GM12878 (cell line): ENCODE measurements at regions not wholly inside any gene's neighbourhood (a gene's known extent, or its start where the extent isn't known, plus 50 kb on each side); places are given as distances from the start of the nearest gene placed in this dataset.

Experiments used
- ATAC-seq: fragments of 200-7000 bp; cut with Tn5 transposase; 3 replicates; pipeline ENCODE4 v1.9.1; 2020; ENCODE audit warnings: mild to moderate bottlenecking, moderate library complexity
- BruUV-seq: library from RNA; stranded (reverse); fragments of 400-500 nt; replicated peaks from 2 replicates; lab custom pipeline; 2021; lab: Mats Ljungman, UMichigan
- CTCF ChIA-PET: fragments of 300-600 bp; sonication (Branson Sonifier 250); formaldehyde crosslinking; extraction: SDS; loops from one replicate; lab custom pipeline; 2021; ENCODE audit warnings: inconsistent platforms; lab: Yijun Ruan, JAX
- POLR2A ChIA-PET: fragments of 350-600 bp; formaldehyde crosslinking; extraction: SDS; loops from one replicate; lab custom pipeline; 2021; ENCODE audit warnings: inconsistent platforms; lab: Charles Lee
- RAD21 ChIA-PET: fragments of 300-600 bp; sonication (Branson Sonifier 250); formaldehyde crosslinking; loops from one replicate; lab custom pipeline; 2023; ENCODE audit warnings: antibody characterized with exemption; ENCODE audit not compliant: unreplicated experiment; lab: Charles Lee
- SMC1A ChIA-PET: fragments of 300-600 bp; sonication (Branson Sonifier 250); formaldehyde crosslinking; loops from one replicate; lab custom pipeline; 2023; ENCODE audit not compliant: unreplicated experiment, uncharacterized antibody; lab: Charles Lee
- DNase-seq: peaks from one replicate; pipeline ENCODE4 v3.0.0-alpha.2; 2011; ENCODE audit warnings: low read depth, low spot score
- FAIRE-seq: peaks from 3 replicates; lab custom pipeline; 2011; peaks lifted over from hg19 to GRCh38; lab: Jason Lieb, UNC
- H2AFZ ChIP-seq: 2 replicates; pipeline ENCODE4 v1.6.0; 2011; ENCODE audit warnings: low read depth, low read length, control low read depth; ENCODE audit not compliant: control insufficient read depth
- H3K27ac ChIP-seq: 2 replicates; pipeline ENCODE4 v1.5.1; 2011; ENCODE audit warnings: control low read depth; ENCODE audit not compliant: control insufficient read depth, insufficient read depth
- H3K27me3 ChIP-seq, 2 experiments: replicated peaks in 1 of 2; 2 replicates each; pipeline versions ENCODE4 v1.6.0 to v1.6.1; 2011; ENCODE audit warnings: low read length in 1 of 2; ENCODE audit not compliant: control insufficient read depth in 2 of 2, insufficient read depth in 2 of 2
- H3K36me3 ChIP-seq, 2 experiments: 2 replicates each; pipeline ENCODE4 v1.5.1; 2011; ENCODE audit warnings: low read length in 1 of 2; ENCODE audit not compliant: control insufficient read depth in 2 of 2, insufficient read depth in 2 of 2
- H3K4me1 ChIP-seq: 2 replicates; pipeline ENCODE4 v1.6.1; 2011; ENCODE audit warnings: mild to moderate bottlenecking, low read length, moderate library complexity, mixed read lengths; ENCODE audit not compliant: control insufficient read depth, insufficient read depth
- H3K4me2 ChIP-seq: 2 replicates; pipeline ENCODE4 v1.6.0; 2011; ENCODE audit warnings: control low read depth; ENCODE audit not compliant: control insufficient read depth, insufficient read depth
- H3K4me3 ChIP-seq: fragments of 200-600 bp; sonication (generic); 2 replicates; pipeline ENCODE4 v1.5.1; 2016
- H3K79me2 ChIP-seq: 2 replicates; pipeline ENCODE4 v1.6.0; 2011; ENCODE audit warnings: low read length; ENCODE audit not compliant: control insufficient read depth, insufficient read depth
- H3K9ac ChIP-seq: 2 replicates; pipeline ENCODE4 v1.8.0; 2011; ENCODE audit warnings: low read length, control low read depth, mixed read lengths; ENCODE audit not compliant: control insufficient read depth, insufficient read depth
- H3K9me3 ChIP-seq: replicated peaks from 3 replicates; pipeline ENCODE4 v1.5.1; 2011; ENCODE audit warnings: mild to moderate bottlenecking, low read length; ENCODE audit not compliant: control insufficient read depth, insufficient read depth
- H4K20me1 ChIP-seq: 2 replicates; pipeline ENCODE4 v1.6.0; 2011; ENCODE audit not compliant: control insufficient read depth, insufficient read depth
- BACH1 ChIP-seq: fragments of 450-650 bp; IDR thresholded peaks from 2 replicates; pipeline ENCODE4 v1.6.1; 2017; ENCODE audit warnings: mild to moderate bottlenecking, borderline replicate concordance
- CBFB ChIP-seq: IDR thresholded peaks from 2 replicates; pipeline ENCODE4 v1.6.1; 2016; ENCODE audit warnings: antibody characterized with exemption, low read depth
- JUND ChIP-seq: IDR thresholded peaks from 2 replicates; pipeline ENCODE4 v1.6.1; 2012; ENCODE audit warnings: low read depth, mild to moderate bottlenecking, low read length, improper control_type of control experiment, moderate library complexity
- KAT2A ChIP-seq: conservative IDR thresholded peaks from 2 replicates; pipeline ENCODE4 v1.6.1; 2011; ENCODE audit warnings: low read depth, low read length; ENCODE audit not compliant: control insufficient read depth
- RUNX3 ChIP-seq: IDR thresholded peaks from 2 replicates; pipeline ENCODE4 v1.6.1; 2012; ENCODE audit warnings: low read length, inconsistent platforms
- SPI1 ChIP-seq: IDR thresholded peaks from 2 replicates; pipeline ENCODE4 v1.6.1; 2011; ENCODE audit warnings: low read depth, mild to moderate bottlenecking, low read length, moderate library complexity, borderline replicate concordance; ENCODE audit not compliant: insufficient read depth
- WGBS: methylation state at CpG from one replicate; pipeline ENCODE4 v1.1.6; 2016; ENCODE audit warnings: low lambda C conversion rate; ENCODE audit not compliant: insufficient replicate concordance, insufficient coverage; ENCODE audit errors: missing lambda C conversion rate; 5-methylcytosine and 5-hydroxymethylcytosine counted together
- in situ Hi-C: fragments of 300-500 bp; cut with MboI; formaldehyde crosslinking; loops from 9 replicates; pipeline ENCODE4 v1.14.3; 2018; ENCODE audit warnings: mixed read lengths
- intact Hi-C: fragments of 100-400 bp; cut with micrococcal nuclease; formaldehyde crosslinking; loops from one replicate; pipeline ENCODE4 v1.14.2; 2022; ENCODE audit not compliant: unreplicated experiment
- TF ChIP-seq, protein P1 (sequence below): fragments of 450-650 bp; IDR thresholded peaks from 2 replicates; pipeline ENCODE4 v1.6.1; 2016; ENCODE audit warnings: mild to moderate bottlenecking, moderate library complexity, borderline replicate concordance
- TF ChIP-seq, protein P2 (sequence below): fragments of 450-650 bp; formaldehyde crosslinking; IDR thresholded peaks from 2 replicates; pipeline ENCODE4 v1.4.0; 2022; ENCODE audit warnings: mild to moderate bottlenecking, moderate library complexity
- TF ChIP-seq, protein P3 (sequence below): IDR thresholded peaks from 2 replicates; pipeline ENCODE4 v1.6.1; 2011; ENCODE audit warnings: borderline replicate concordance, low read depth, mild to moderate bottlenecking, moderate library complexity, mixed read lengths, low read length; ENCODE audit not compliant: insufficient read depth; ENCODE audit errors: extremely low read length
- TF ChIP-seq, protein P4 (sequence below), 3 experiments: IDR thresholded peaks in 2 of 3; conservative IDR thresholded peaks in 1 of 3; 2 replicates each; pipeline ENCODE4 v1.5.1; 2011; ENCODE audit warnings: low read depth in 3 of 3, low read length in 3 of 3, mild to moderate bottlenecking in 3 of 3, control low read depth in 2 of 3, moderate library complexity in 2 of 3, inconsistent platforms in 1 of 3, mixed read lengths in 1 of 3; ENCODE audit not compliant: control insufficient read depth in 2 of 3, insufficient read depth in 1 of 3; ENCODE audit errors: extremely low read depth in 1 of 3
- TF ChIP-seq, protein P5 (sequence below): fragments of 450-650 bp; IDR thresholded peaks from 2 replicates; pipeline ENCODE4 v1.6.1; 2016; ENCODE audit warnings: mild to moderate bottlenecking

DNA sequence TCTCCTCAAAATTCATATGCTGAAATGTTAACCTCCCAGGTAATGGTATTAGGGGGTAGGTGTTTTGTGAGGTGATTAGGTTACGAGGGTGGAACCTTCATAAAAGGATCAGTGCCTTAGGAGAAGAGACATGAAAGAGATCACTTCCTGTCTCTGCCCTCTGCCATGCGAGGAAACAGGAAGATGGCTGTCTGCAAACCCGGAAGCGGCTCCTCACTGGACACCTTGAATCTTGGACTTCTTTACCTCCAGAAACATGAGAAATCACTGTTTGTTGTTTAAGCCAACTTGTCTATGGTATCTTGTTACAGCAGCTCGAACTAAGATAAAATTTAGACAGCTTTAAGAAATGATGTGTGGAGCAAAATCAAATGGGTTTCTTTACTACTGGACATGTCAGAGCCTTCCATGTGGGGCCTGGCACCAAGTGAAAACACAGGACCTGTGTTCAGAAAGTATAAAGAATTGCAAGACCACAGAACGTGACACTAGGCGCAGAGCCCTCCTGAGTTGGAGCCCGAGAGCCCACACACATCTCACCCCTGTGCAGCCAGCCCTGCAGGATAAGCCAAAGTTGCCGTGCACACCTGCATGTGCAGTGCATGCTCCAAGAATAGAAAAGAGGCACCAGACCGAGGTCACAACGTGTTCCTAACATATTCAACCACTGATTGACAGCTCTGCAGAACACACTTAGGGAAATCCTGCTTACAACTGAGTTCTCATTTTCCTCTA, 112.5 kb upstream of the UQCRFS1 start:
- no peak overlapping the region for H3K27ac ChIP-seq
- RAD21 ChIA-PET = no interaction called here
- TF ChIP-seq JUND = no peak
- TF ChIP-seq, protein P1, sequence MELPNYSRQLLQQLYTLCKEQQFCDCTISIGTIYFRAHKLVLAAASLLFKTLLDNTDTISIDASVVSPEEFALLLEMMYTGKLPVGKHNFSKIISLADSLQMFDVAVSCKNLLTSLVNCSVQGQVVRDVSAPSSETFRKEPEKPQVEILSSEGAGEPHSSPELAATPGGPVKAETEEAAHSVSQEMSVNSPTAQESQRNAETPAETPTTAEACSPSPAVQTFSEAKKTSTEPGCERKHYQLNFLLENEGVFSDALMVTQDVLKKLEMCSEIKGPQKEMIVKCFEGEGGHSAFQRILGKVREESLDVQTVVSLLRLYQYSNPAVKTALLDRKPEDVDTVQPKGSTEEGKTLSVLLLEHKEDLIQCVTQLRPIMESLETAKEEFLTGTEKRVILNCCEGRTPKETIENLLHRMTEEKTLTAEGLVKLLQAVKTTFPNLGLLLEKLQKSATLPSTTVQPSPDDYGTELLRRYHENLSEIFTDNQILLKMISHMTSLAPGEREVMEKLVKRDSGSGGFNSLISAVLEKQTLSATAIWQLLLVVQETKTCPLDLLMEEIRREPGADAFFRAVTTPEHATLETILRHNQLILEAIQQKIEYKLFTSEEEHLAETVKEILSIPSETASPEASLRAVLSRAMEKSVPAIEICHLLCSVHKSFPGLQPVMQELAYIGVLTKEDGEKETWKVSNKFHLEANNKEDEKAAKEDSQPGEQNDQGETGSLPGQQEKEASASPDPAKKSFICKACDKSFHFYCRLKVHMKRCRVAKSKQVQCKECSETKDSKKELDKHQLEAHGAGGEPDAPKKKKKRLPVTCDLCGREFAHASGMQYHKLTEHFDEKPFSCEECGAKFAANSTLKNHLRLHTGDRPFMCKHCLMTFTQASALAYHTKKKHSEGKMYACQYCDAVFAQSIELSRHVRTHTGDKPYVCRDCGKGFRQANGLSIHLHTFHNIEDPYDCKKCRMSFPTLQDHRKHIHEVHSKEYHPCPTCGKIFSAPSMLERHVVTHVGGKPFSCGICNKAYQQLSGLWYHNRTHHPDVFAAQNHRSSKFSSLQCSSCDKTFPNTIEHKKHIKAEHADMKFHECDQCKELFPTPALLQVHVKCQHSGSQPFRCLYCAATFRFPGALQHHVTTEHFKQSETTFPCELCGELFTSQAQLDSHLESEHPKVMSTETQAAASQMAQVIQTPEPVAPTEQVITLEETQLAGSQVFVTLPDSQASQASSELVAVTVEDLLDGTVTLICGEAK = no peak
- TF ChIP-seq, protein P2, sequence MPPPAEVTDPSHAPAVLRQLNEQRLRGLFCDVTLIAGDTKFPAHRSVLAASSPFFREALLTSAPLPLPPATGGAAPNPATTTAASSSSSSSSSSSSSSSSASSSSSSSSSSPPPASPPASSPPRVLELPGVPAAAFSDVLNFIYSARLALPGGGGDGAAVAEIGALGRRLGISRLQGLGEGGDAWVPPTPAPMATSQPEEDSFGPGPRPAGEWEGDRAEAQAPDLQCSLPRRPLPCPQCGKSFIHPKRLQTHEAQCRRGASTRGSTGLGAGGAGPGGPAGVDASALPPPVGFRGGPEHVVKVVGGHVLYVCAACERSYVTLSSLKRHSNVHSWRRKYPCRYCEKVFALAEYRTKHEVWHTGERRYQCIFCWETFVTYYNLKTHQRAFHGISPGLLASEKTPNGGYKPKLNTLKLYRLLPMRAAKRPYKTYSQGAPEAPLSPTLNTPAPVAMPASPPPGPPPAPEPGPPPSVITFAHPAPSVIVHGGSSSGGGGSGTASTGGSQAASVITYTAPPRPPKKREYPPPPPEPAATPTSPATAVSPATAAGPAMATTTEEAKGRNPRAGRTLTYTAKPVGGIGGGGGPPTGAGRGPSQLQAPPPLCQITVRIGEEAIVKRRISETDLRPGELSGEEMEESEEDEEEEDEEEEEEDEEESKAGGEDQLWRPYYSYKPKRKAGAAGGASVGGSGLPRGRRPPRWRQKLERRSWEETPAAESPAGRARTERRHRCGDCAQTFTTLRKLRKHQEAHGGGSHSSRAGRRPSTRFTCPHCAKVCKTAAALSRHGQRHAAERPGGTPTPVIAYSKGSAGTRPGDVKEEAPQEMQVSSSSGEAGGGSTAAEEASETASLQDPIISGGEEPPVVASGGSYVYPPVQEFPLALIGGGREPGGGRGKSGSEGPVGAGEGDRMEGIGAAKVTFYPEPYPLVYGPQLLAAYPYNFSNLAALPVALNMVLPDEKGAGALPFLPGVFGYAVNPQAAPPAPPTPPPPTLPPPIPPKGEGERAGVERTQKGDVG = no peak
- TF ChIP-seq, protein P3, sequence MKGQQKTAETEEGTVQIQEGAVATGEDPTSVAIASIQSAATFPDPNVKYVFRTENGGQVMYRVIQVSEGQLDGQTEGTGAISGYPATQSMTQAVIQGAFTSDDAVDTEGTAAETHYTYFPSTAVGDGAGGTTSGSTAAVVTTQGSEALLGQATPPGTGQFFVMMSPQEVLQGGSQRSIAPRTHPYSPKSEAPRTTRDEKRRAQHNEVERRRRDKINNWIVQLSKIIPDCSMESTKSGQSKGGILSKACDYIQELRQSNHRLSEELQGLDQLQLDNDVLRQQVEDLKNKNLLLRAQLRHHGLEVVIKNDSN = no peak
- TF ChIP-seq BACH1 = no peak
- TF ChIP-seq, protein P4, sequence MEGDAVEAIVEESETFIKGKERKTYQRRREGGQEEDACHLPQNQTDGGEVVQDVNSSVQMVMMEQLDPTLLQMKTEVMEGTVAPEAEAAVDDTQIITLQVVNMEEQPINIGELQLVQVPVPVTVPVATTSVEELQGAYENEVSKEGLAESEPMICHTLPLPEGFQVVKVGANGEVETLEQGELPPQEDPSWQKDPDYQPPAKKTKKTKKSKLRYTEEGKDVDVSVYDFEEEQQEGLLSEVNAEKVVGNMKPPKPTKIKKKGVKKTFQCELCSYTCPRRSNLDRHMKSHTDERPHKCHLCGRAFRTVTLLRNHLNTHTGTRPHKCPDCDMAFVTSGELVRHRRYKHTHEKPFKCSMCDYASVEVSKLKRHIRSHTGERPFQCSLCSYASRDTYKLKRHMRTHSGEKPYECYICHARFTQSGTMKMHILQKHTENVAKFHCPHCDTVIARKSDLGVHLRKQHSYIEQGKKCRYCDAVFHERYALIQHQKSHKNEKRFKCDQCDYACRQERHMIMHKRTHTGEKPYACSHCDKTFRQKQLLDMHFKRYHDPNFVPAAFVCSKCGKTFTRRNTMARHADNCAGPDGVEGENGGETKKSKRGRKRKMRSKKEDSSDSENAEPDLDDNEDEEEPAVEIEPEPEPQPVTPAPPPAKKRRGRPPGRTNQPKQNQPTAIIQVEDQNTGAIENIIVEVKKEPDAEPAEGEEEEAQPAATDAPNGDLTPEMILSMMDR (IDR thresholded peaks at IDR 0.05 in 2 of 3, conservative IDR thresholded peaks at IDR 0.05 in 1 of 3; ENCODE audit: control insufficient read depth in 2 of 3, extremely low read depth in 1 of 3, insufficient read depth in 1 of 3, low read depth in 3 of 3, low read length in 3 of 3) = no peak
- TF ChIP-seq KAT2A = no peak
- TF ChIP-seq RUNX3 = no peak
- TF ChIP-seq, protein P5, sequence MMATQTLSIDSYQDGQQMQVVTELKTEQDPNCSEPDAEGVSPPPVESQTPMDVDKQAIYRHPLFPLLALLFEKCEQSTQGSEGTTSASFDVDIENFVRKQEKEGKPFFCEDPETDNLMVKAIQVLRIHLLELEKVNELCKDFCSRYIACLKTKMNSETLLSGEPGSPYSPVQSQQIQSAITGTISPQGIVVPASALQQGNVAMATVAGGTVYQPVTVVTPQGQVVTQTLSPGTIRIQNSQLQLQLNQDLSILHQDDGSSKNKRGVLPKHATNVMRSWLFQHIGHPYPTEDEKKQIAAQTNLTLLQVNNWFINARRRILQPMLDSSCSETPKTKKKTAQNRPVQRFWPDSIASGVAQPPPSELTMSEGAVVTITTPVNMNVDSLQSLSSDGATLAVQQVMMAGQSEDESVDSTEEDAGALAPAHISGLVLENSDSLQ = no peak
- TF ChIP-seq SPI1 = no peak
- TF ChIP-seq CBFB = no peak

More for the DNA sequence above, 112.5 kb upstream of the UQCRFS1 start:
- H3K4me2 ChIP-seq = no peak overlapping the region
- H3K27me3 ChIP-seq = no peaks in the 10 kb centered on the region
- no peaks in the 10 kb centered on the region for H3K79me2 ChIP-seq
- H3K36me3 ChIP-seq = no peaks in the 10 kb centered on the region
- POLR2A ChIA-PET = no interaction called here
- ATAC-seq (no peak), FAIRE-seq (no peak), DNase-seq (no peak)
- no TSS peak for BruUV-seq
- SMC1A ChIA-PET = interaction anchor here (1.1 kb wide), 1 partner anchor 8 kb away, joined by 3 read pairs; no protein-coding TSS in a partner anchor
- WGBS = 16% methylated on average over 11 of the region's 11 CpGs
- H3K9ac ChIP-seq = no peak overlapping the region
- CTCF ChIA-PET = no interaction called here
- H3K4me3 ChIP-seq = no peak overlapping the region
- in situ Hi-C loops (no loop called here), intact Hi-C loops (no loop called here)
- no peaks in the 10 kb centered on the region for H3K4me1 ChIP-seq
- H2AFZ ChIP-seq = no peak overlapping the region
- no peaks in the 10 kb centered on the region; the same call in 2 of the 3 replicates for H3K9me3 ChIP-seq
- H4K20me1 ChIP-seq = no peaks in the 10 kb centered on the region
